GM23338 (cell line): ENCODE measurements at regions not wholly inside any gene's neighbourhood (a gene's known extent, or its start where the extent isn't known, plus 50 kb on each side); places are given as distances from the start of the nearest gene placed in this dataset.

ENCODE experiments used
- ATAC-seq: fragments of 200-7000 bp; cut with Tn5 transposase; 3 replicates; pipeline ENCODE4 v1.9.1; 2020
- DNase-seq: peaks from one replicate; pipeline ENCODE4 v3.0.0-alpha.2; 2015; ENCODE audit warnings: low spot score
- H2AFZ ChIP-seq: fragments of 200-600 bp; sonication (generic); 2 replicates; pipeline ENCODE4 v1.8.0; 2016; ENCODE audit warnings: antibody characterized with exemption, mild to moderate bottlenecking, moderate library complexity
- H3F3A ChIP-seq: fragments of 200-600 bp; sonication (generic); replicated peaks from 2 replicates; pipeline ENCODE4 v1.8.0; 2017; ENCODE audit warnings: antibody characterized with exemption, mixed run types, low read depth
- H3K27ac ChIP-seq: fragments of 200-600 bp; sonication (generic); 2 replicates; pipeline ENCODE4 v1.6.1; 2016; ENCODE audit warnings: low read depth
- H3K27me3 ChIP-seq: fragments of 200-600 bp; sonication (generic); 2 replicates; pipeline ENCODE4 v1.8.0; 2016; ENCODE audit warnings: mild to moderate bottlenecking, mixed run types, moderate library complexity; ENCODE audit not compliant: insufficient read depth
- H3K36me3 ChIP-seq: fragments of 200-600 bp; sonication (generic); 2 replicates; pipeline ENCODE4 v1.8.0; 2016; ENCODE audit warnings: mild to moderate bottlenecking; ENCODE audit not compliant: insufficient read depth
- H3K4me1 ChIP-seq: fragments of 200-600 bp; sonication (generic); 2 replicates; pipeline ENCODE4 v1.8.0; 2016; ENCODE audit warnings: mild to moderate bottlenecking, moderate library complexity; ENCODE audit not compliant: insufficient read depth
- H3K4me2 ChIP-seq: fragments of 200-600 bp; sonication (generic); 2 replicates; pipeline ENCODE4 v1.7.1; 2017; ENCODE audit warnings: mixed run types
- H3K4me3 ChIP-seq: fragments of 200-600 bp; sonication (generic); 2 replicates; pipeline ENCODE4 v1.6.1; 2016; ENCODE audit warnings: mixed run types
- H3K79me2 ChIP-seq: fragments of 200-600 bp; sonication (generic); replicated peaks from 2 replicates; pipeline ENCODE4 v1.8.0; 2017; ENCODE audit warnings: mild to moderate bottlenecking; ENCODE audit not compliant: insufficient read depth
- H3K9me2 ChIP-seq: fragments of 200-600 bp; sonication (generic); 2 replicates; pipeline ENCODE4 v1.8.0; 2017; ENCODE audit not compliant: insufficient read depth
- H4K20me1 ChIP-seq: fragments of 200-600 bp; sonication (generic); replicated peaks from 2 replicates; pipeline ENCODE4 v1.8.0; 2017; ENCODE audit warnings: mild to moderate bottlenecking; ENCODE audit not compliant: insufficient read depth
- H3K27ac Mint-ChIP-seq: 2 replicates; pipeline ENCODE4 v1.8.0; 2020; ENCODE audit warnings: inconsistent platforms, mild to moderate bottlenecking, moderate library complexity, mixed read lengths
- H3K27me3 Mint-ChIP-seq: 3 replicates; pipeline ENCODE4 v1.8.0; 2022; ENCODE audit warnings: low read depth, mild to moderate bottlenecking, moderate library complexity, mixed read lengths, inconsistent platforms; ENCODE audit not compliant: insufficient read depth, poor library complexity
- H3K36me3 Mint-ChIP-seq: 3 replicates; pipeline ENCODE4 v1.8.0; 2021; ENCODE audit warnings: low read depth, mild to moderate bottlenecking, inconsistent platforms, moderate library complexity, mixed read lengths
- H3K4me1 Mint-ChIP-seq: 3 replicates; pipeline ENCODE4 v1.8.0; 2020; ENCODE audit warnings: mild to moderate bottlenecking, inconsistent platforms, mixed read lengths
- H3K4me3 Mint-ChIP-seq: 3 replicates; pipeline ENCODE4 v1.8.0; 2021; ENCODE audit warnings: moderate library complexity, mild to moderate bottlenecking, inconsistent platforms, mixed read lengths
- H3K9me3 Mint-ChIP-seq: 3 replicates; pipeline ENCODE4 v1.8.0; 2020; ENCODE audit warnings: moderate library complexity, mild to moderate bottlenecking, inconsistent platforms, mixed read lengths
- CREB1 ChIP-seq: fragments of 250-450 bp; sonication (Bioruptor Pico); IDR thresholded peaks from 2 replicates; pipeline ENCODE4 v1.5.0; 2020; ENCODE audit warnings: low read depth, mild to moderate bottlenecking, moderate library complexity
- EZH2 ChIP-seq: fragments of 200-600 bp; sonication (generic); IDR thresholded peaks from one replicate; pipeline ENCODE4 v1.8.0; 2017; ENCODE audit warnings: antibody characterized with exemption, mild to moderate bottlenecking, low read depth; ENCODE audit not compliant: unreplicated experiment
- EZH2phosphoT487 ChIP-seq: fragments of 200-600 bp; sonication (generic); IDR thresholded peaks from one replicate; pipeline ENCODE4 v1.8.1; 2018; ENCODE audit warnings: antibody characterized with exemption; ENCODE audit not compliant: unreplicated experiment
- JUNB ChIP-seq: IDR thresholded peaks from one replicate; pipeline ENCODE4 v1.6.1; 2016; ENCODE audit warnings: antibody characterized with exemption; ENCODE audit not compliant: unreplicated experiment
- NANOG ChIP-seq: IDR thresholded peaks from 2 replicates; pipeline ENCODE4 v1.6.1; 2016; ENCODE audit warnings: antibody characterized with exemption, borderline replicate concordance
- STAT1 ChIP-seq: IDR thresholded peaks from one replicate; pipeline ENCODE4 v1.6.1; 2016; ENCODE audit warnings: antibody characterized with exemption; ENCODE audit not compliant: unreplicated experiment
- ZNF114 ChIP-seq: fragments of 250-450 bp; sonication (Bioruptor Pico); IDR thresholded peaks from 2 replicates; pipeline ENCODE4 v1.5.0; 2020; ENCODE audit warnings: mild to moderate bottlenecking, moderate library complexity
- ZNF331 ChIP-seq: fragments of 250-450 bp; sonication (Bioruptor Pico); IDR thresholded peaks from 2 replicates; pipeline ENCODE4 v1.5.0; 2020; ENCODE audit warnings: low read depth, mild to moderate bottlenecking, moderate library complexity
- TF ChIP-seq, protein P1 (sequence below): fragments of 250-450 bp; sonication (Bioruptor Pico); IDR thresholded peaks from 2 replicates; pipeline ENCODE4 v1.5.0; 2020; ENCODE audit warnings: mild to moderate bottlenecking, moderate library complexity
- TF ChIP-seq, protein P2 (sequence below): IDR thresholded peaks from one replicate; pipeline ENCODE4 v1.6.1; 2018; ENCODE audit warnings: antibody characterized with exemption; ENCODE audit not compliant: unreplicated experiment
- TF ChIP-seq, protein P3 (sequence below): IDR thresholded peaks from 2 replicates; pipeline ENCODE4 v1.6.1; 2016; ENCODE audit warnings: antibody characterized with exemption
- TF ChIP-seq, protein P4 (sequence below), 2 experiments: fragments of 200-600 bp in 1 of 2; sonication (generic) in 1 of 2; conservative IDR thresholded peaks; 2 replicates each; pipeline versions ENCODE4 v1.5.1 to v1.6.1; 2016 to 2017; ENCODE audit warnings: antibody characterized with exemption in 2 of 2, low read depth in 2 of 2, mild to moderate bottlenecking in 2 of 2, moderate library complexity in 1 of 2

DNA sequence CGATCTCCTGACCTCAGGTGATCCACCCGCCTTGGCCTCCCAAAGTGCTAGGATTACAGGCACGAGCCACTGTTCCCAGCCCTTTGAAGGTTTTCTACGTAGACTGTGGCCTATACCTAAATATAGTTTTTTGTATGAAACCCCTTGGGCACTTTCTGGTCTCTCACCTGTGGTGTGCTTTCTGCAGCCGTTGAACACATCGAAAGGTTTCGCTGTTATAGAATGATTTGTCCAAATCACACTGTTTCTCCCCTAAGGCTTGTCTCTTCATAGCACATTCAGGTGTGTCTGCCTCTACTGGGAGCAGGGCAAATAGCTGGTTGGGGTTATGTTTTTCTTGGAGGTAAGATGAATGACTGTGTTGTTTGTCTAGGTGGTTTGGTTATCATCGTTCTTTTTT is 597.9 kb downstream of the RNF144B start:
- no peak overlapping the region for H3K27ac Mint-ChIP-seq
- H4K20me1 ChIP-seq = no peaks in the 10 kb centered on the region
- no peaks in the 10 kb centered on the region for H3K27me3 ChIP-seq
- peaks cover under 1% of the 10 kb centered on the region; the same call in 2 of the 3 replicates for H3K4me1 Mint-ChIP-seq
- TF ChIP-seq, protein P1, sequence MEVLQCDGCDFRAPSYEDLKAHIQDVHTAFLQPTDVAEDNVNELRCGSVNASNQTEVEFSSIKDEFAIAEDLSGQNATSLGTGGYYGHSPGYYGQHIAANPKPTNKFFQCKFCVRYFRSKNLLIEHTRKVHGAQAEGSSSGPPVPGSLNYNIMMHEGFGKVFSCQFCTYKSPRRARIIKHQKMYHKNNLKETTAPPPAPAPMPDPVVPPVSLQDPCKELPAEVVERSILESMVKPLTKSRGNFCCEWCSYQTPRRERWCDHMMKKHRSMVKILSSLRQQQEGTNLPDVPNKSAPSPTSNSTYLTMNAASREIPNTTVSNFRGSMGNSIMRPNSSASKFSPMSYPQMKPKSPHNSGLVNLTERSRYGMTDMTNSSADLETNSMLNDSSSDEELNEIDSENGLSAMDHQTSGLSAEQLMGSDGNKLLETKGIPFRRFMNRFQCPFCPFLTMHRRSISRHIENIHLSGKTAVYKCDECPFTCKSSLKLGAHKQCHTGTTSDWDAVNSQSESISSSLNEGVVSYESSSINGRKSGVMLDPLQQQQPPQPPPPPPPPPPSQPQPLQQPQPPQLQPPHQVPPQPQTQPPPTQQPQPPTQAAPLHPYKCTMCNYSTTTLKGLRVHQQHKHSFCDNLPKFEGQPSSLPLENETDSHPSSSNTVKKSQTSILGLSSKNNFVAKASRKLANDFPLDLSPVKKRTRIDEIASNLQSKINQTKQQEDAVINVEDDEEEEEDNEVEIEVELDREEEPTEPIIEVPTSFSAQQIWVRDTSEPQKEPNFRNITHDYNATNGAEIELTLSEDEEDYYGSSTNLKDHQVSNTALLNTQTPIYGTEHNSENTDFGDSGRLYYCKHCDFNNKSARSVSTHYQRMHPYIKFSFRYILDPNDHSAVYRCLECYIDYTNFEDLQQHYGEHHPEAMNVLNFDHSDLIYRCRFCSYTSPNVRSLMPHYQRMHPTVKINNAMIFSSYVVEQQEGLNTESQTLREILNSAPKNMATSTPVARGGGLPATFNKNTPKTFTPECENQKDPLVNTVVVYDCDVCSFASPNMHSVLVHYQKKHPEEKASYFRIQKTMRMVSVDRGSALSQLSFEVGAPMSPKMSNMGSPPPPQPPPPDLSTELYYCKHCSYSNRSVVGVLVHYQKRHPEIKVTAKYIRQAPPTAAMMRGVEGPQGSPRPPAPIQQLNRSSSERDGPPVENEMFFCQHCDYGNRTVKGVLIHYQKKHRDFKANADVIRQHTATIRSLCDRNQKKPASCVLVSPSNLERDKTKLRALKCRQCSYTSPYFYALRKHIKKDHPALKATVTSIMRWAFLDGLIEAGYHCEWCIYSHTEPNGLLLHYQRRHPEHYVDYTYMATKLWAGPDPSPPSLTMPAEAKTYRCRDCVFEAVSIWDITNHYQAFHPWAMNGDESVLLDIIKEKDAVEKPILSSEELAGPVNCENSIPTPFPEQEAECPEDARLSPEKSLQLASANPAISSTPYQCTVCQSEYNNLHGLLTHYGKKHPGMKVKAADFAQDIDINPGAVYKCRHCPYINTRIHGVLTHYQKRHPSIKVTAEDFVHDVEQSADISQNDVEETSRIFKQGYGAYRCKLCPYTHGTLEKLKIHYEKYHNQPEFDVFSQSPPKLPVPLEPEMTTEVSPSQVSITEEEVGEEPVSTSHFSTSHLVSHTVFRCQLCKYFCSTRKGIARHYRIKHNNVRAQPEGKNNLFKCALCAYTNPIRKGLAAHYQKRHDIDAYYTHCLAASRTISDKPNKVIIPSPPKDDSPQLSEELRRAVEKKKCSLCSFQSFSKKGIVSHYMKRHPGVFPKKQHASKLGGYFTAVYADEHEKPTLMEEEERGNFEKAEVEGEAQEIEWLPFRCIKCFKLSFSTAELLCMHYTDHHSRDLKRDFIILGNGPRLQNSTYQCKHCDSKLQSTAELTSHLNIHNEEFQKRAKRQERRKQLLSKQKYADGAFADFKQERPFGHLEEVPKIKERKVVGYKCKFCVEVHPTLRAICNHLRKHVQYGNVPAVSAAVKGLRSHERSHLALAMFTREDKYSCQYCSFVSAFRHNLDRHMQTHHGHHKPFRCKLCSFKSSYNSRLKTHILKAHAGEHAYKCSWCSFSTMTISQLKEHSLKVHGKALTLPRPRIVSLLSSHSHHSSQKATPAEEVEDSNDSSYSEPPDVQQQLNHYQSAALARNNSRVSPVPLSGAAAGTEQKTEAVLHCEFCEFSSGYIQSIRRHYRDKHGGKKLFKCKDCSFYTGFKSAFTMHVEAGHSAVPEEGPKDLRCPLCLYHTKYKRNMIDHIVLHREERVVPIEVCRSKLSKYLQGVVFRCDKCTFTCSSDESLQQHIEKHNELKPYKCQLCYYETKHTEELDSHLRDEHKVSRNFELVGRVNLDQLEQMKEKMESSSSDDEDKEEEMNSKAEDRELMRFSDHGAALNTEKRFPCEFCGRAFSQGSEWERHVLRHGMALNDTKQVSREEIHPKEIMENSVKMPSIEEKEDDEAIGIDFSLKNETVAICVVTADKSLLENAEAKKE = no peak
- TF ChIP-seq EZH2 (no peak), JUNB (no peak), NANOG (no peak), STAT1 (no peak), CREB1 (CRISPR knock-in tag) (no peak), EZH2phosphoT487 (no peak), ZNF331 (CRISPR knock-in tag) (no peak), ZNF114 (CRISPR knock-in tag) (no peak)
- TF ChIP-seq, protein P2, sequence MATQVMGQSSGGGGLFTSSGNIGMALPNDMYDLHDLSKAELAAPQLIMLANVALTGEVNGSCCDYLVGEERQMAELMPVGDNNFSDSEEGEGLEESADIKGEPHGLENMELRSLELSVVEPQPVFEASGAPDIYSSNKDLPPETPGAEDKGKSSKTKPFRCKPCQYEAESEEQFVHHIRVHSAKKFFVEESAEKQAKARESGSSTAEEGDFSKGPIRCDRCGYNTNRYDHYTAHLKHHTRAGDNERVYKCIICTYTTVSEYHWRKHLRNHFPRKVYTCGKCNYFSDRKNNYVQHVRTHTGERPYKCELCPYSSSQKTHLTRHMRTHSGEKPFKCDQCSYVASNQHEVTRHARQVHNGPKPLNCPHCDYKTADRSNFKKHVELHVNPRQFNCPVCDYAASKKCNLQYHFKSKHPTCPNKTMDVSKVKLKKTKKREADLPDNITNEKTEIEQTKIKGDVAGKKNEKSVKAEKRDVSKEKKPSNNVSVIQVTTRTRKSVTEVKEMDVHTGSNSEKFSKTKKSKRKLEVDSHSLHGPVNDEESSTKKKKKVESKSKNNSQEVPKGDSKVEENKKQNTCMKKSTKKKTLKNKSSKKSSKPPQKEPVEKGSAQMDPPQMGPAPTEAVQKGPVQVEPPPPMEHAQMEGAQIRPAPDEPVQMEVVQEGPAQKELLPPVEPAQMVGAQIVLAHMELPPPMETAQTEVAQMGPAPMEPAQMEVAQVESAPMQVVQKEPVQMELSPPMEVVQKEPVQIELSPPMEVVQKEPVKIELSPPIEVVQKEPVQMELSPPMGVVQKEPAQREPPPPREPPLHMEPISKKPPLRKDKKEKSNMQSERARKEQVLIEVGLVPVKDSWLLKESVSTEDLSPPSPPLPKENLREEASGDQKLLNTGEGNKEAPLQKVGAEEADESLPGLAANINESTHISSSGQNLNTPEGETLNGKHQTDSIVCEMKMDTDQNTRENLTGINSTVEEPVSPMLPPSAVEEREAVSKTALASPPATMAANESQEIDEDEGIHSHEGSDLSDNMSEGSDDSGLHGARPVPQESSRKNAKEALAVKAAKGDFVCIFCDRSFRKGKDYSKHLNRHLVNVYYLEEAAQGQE = no peak
- TF ChIP-seq, protein P3, sequence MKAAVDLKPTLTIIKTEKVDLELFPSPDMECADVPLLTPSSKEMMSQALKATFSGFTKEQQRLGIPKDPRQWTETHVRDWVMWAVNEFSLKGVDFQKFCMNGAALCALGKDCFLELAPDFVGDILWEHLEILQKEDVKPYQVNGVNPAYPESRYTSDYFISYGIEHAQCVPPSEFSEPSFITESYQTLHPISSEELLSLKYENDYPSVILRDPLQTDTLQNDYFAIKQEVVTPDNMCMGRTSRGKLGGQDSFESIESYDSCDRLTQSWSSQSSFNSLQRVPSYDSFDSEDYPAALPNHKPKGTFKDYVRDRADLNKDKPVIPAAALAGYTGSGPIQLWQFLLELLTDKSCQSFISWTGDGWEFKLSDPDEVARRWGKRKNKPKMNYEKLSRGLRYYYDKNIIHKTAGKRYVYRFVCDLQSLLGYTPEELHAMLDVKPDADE = no peak
- TF ChIP-seq, protein P4, sequence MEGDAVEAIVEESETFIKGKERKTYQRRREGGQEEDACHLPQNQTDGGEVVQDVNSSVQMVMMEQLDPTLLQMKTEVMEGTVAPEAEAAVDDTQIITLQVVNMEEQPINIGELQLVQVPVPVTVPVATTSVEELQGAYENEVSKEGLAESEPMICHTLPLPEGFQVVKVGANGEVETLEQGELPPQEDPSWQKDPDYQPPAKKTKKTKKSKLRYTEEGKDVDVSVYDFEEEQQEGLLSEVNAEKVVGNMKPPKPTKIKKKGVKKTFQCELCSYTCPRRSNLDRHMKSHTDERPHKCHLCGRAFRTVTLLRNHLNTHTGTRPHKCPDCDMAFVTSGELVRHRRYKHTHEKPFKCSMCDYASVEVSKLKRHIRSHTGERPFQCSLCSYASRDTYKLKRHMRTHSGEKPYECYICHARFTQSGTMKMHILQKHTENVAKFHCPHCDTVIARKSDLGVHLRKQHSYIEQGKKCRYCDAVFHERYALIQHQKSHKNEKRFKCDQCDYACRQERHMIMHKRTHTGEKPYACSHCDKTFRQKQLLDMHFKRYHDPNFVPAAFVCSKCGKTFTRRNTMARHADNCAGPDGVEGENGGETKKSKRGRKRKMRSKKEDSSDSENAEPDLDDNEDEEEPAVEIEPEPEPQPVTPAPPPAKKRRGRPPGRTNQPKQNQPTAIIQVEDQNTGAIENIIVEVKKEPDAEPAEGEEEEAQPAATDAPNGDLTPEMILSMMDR (conservative IDR thresholded peaks at IDR 0.05; ENCODE audit: low read depth in 2 of 2) = no peak
- no peak overlapping the region for H3K4me3 Mint-ChIP-seq
- H3K27ac ChIP-seq = no peak overlapping the region
- no peak overlapping the region for H2AFZ ChIP-seq
- H3K4me3 ChIP-seq = no peak overlapping the region
- H3K36me3 ChIP-seq = no peaks in the 10 kb centered on the region
- H3K9me3 Mint-ChIP-seq = no peaks in the 10 kb centered on the region
- no peaks in the 10 kb centered on the region for H3K9me2 ChIP-seq
- no peaks in the 10 kb centered on the region for H3F3A ChIP-seq
- no peaks in the 10 kb centered on the region for H3K36me3 Mint-ChIP-seq
- no peak overlapping the region for H3K4me2 ChIP-seq
- no peaks in the 10 kb centered on the region for H3K27me3 Mint-ChIP-seq
- ATAC-seq = no peak
- DNase-seq = no peak
- 0 out of 2 replicates have a peak, but pooled peaks cover 4% of the 10 kb centered on the region for H3K4me1 ChIP-seq
- H3K79me2 ChIP-seq = no peaks in the 10 kb centered on the region
